Esophagus squamous epithelium (tissue), 5 donors: ENCODE measurements at regions not wholly inside any gene's neighbourhood (a gene's known extent, or its start where the extent isn't known, plus 50 kb on each side); places are given as distances from the start of the nearest gene placed in this dataset.

ENCODE experiments used
- DNase-seq: peaks from one replicate; lab custom pipeline; 2025; lab: John Stamatoyannopoulos, UW
- H3K27ac ChIP-seq, 4 donors: fragments of 200-600 bp; sonication (generic); one replicate each; pipeline ENCODE4 v1.5.1; 2016 to 2019; ENCODE audit warnings: mild to moderate bottlenecking in 1 of 4
- H3K27me3 ChIP-seq, 4 donors: fragments of 200-600 bp; sonication (generic); 1 replicate in 3 of 4; 2 replicates in 1 of 4; pipeline versions ENCODE4 v1.5.1 to v1.6.0; 2017 to 2021; ENCODE audit warnings: antibody characterized with exemption in 1 of 4
- H3K36me3 ChIP-seq, 3 donors: fragments of 200-600 bp; sonication (generic); one replicate each; pipeline ENCODE4 v1.5.1; 2016 to 2019
- H3K4me1 ChIP-seq, 3 donors: fragments of 200-600 bp; sonication (generic); one replicate each; pipeline ENCODE4 v1.5.1; 2017 to 2019
- H3K4me3 ChIP-seq, 4 donors: fragments of 200-600 bp; sonication (generic); 1 replicate in 3 of 4; 2 replicates in 1 of 4; pipeline ENCODE4 v1.5.1; 2016 to 2019; ENCODE audit warnings: mild to moderate bottlenecking in 2 of 4, moderate library complexity in 1 of 4
- H3K9me3 ChIP-seq, 3 donors: fragments of 200-600 bp; sonication (generic); one replicate each; pipeline ENCODE4 v1.5.1; 2016 to 2019
- POLR2A ChIP-seq, 4 donors: fragments of 450-650 bp; IDR thresholded peaks; one replicate each; pipeline ENCODE4 v1.6.1; 2017; ENCODE audit warnings: antibody characterized with exemption in 4 of 4, mild to moderate bottlenecking in 4 of 4, moderate library complexity in 3 of 4
- WGBS, 2 donors: methylation state at CpG; one replicate each; pipeline ENCODE4 v1.1.5; 2018; 5-methylcytosine and 5-hydroxymethylcytosine counted together
- intact Hi-C: fragments of 100-400 bp; cut with DNase I; formaldehyde crosslinking; loops from one replicate; pipeline ENCODE4 v1.15.0; 2022
- TF ChIP-seq, protein P1 (sequence below), 6 experiments: fragments of 450-650 bp in 4 of 6; fragments of 200-600 bp in 2 of 6; sonication (generic) in 2 of 6; IDR thresholded peaks; one replicate each; pipeline ENCODE4 v1.5.1; 2016 to 2019; ENCODE audit warnings: antibody characterized with exemption in 6 of 6, mild to moderate bottlenecking in 4 of 6, moderate library complexity in 4 of 6
- donor health status: DM: yes; HTN: yes; CAD: no.

DNA sequence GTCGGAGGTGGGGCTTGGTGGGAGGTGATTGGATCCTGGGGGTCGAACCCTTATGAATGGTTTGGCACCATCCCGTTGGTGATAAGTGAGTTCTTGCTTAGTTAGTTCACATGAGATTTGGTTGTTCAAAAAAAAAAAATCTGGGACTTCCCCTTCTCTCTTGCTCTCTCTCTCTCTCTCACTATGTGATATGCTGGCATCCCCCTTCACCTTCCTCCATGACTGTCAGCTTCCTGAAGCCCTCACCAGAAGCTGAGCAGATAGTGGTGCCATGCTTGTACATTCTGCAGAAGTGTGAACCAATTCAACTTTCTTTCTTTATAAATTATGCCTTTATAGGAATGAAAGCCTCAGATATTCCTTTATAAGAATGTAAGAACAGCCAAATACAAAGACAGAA is 269.7 kb upstream of the APCDD1 start:
- 85 to 86% methylated on average over 3 of the region's 3 CpGs for WGBS, 2 donors

DNA sequence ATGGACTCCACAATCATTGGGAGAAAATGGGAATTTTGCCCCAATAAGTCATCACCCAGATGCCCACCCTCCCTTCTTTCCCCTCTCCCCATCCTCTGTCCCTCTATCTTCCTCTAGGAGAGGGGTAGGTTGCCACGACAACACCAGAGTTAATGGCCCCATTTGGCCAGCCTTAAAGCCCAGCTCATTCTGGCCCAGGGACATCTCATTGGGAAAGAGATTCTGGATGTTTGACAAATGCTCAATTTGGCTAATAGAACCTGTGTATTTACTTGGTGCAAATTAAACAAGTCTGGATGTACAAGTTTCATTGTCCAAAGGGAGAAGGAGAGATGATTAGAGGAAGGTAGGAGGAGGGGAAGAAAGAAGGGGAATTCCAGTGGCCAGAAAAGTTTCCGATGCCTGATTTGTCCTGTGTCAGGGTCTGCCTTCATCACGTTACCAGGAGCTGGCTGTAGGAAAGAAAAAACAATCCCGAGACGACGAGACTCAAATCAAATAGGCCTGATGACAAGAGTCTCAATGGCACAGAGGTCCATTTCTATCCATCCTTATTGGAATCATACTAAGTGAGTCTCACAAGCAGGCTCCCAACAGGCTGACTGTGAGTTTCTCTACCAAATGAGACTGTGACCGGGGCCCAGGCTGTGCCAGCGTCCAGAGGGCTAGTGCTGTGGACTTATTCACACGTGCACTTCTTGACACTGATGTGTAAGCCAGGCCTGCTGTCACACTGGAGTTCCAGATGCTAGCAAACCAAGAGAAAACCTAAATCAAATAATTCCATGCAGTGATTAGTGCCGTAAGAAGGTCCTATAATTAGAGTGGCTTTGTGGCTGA is 265.2 kb upstream of the APCDD1 start:
- no peak for DNase-seq
- Histone ChIP-seq H3K4me3 (no peak overlapping the region), H3K9me3 (no peaks in the 10 kb centered on the region), H3K36me3 (no peaks in the 10 kb centered on the region), H3K27ac (no peak overlapping the region), H3K27me3 (no peaks in the 10 kb centered on the region), H3K4me1 (peaks cover 0 to 6% (median 0%) of the 10 kb centered on the region in 3 donors)
- WGBS, 2 donors, result 60 to 86% methylated on average over 8 of the region's 10 CpGs
- intact Hi-C loops, result no loop called here
- TF ChIP-seq, protein P1, sequence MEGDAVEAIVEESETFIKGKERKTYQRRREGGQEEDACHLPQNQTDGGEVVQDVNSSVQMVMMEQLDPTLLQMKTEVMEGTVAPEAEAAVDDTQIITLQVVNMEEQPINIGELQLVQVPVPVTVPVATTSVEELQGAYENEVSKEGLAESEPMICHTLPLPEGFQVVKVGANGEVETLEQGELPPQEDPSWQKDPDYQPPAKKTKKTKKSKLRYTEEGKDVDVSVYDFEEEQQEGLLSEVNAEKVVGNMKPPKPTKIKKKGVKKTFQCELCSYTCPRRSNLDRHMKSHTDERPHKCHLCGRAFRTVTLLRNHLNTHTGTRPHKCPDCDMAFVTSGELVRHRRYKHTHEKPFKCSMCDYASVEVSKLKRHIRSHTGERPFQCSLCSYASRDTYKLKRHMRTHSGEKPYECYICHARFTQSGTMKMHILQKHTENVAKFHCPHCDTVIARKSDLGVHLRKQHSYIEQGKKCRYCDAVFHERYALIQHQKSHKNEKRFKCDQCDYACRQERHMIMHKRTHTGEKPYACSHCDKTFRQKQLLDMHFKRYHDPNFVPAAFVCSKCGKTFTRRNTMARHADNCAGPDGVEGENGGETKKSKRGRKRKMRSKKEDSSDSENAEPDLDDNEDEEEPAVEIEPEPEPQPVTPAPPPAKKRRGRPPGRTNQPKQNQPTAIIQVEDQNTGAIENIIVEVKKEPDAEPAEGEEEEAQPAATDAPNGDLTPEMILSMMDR (IDR thresholded peaks at IDR 0.05), result no peak
- TF ChIP-seq POLR2A (IDR thresholded peaks at IDR 0.05), result no peak

More for the DNA sequence above, 269.7 kb upstream of the APCDD1 start:
- TF ChIP-seq, protein P1 (IDR thresholded peaks at IDR 0.05), result no peak
- no peak for TF ChIP-seq POLR2A (IDR thresholded peaks at IDR 0.05)
- intact Hi-C loops, result no loop called here
- no peaks in the 10 kb centered on the region for H3K36me3 ChIP-seq
- H3K4me1 ChIP-seq, result peaks cover 0 to 17% (median 0%) of the 10 kb centered on the region in 3 donors
- H3K27me3 ChIP-seq, result no peaks in the 10 kb centered on the region
- no peak overlapping the region for H3K4me3 ChIP-seq
- no peaks in the 10 kb centered on the region for H3K9me3 ChIP-seq
- H3K27ac ChIP-seq, result no peak overlapping the region
- no peak for DNase-seq

DNA sequence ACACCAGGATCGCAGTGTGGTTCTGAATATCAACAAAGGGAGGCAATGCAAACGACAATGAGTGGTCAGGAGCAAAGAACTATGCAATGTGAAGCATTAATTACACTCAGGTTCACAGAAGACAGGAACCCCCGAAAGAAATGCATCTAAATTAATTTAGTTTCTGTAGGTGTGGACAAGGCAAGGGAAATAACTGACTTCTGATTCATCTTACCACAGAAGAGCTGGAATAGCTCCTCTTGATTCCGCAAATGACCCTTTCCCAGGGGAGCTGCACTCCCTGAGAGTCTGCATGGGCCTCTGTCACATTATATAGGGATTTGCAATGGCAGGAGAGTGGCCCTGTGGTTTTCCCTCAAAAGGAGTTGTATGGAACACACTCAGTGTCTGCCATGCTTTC is 263.9 kb upstream of the APCDD1 start:
- no peak for DNase-seq
- WGBS, 2 donors, result 86 to 90% methylated on average over 4 of the region's 4 CpGs
- Histone ChIP-seq H3K4me1 (peaks cover 0 to 19% (median 0%) of the 10 kb centered on the region in 3 donors), H3K27me3 (no peaks in the 10 kb centered on the region), H3K36me3 (no peaks in the 10 kb centered on the region), H3K27ac (no peak overlapping the region), H3K9me3 (no peaks in the 10 kb centered on the region), H3K4me3 (no peak overlapping the region)
- intact Hi-C loops, result no loop called here
- TF ChIP-seq, protein P1 (IDR thresholded peaks at IDR 0.05), result no peak
- TF ChIP-seq POLR2A (IDR thresholded peaks at IDR 0.05), result no peak

DNA sequence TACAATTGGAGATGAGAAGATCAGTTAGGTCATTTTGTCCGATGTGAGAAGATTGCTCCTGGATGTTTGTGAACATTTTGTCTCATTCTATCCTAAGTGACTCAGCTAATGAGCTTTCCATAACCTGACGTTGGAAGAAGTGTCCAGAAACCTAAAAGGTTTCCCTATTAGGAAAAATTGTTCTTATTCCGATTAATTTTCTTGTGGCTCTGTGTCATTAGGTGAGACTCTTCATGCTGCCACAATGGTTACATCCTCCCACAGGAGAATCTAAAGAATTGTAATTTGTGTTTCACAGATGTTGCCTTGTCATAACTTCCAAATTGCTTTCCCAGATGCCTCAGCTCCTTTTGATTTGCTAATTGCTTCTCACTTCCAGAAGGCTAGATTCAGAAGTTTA is 261.0 kb upstream of the APCDD1 start:
- 80 to 85% methylated on average over 3 of the region's 3 CpGs for WGBS, 2 donors
- H3K27ac ChIP-seq, result no peak overlapping the region

DNA sequence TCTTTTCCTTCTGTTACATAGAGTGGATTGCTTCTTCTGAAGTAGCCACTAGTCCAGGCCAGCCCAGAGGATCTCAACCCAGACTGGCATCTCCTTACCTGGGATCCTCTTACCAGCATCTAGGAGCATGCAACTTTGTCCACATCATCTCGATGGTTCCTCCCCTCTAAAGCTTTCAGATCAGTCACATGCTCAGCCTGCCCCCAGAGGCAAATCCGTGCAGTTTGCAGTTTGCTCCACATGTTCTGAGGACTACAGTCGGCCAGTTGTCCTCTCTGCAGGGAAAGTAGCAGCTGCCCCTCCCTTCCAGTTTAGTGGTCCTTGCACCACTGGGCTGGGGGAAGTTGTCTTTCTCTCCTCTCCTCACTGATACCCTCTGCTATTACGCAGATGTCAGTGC is 259.8 kb upstream of the APCDD1 start:
- Histone ChIP-seq H3K27ac (no peak overlapping the region), H3K9me3 (no peaks in the 10 kb centered on the region), H3K4me1 (peaks cover 0 to 32% (median 0%) of the 10 kb centered on the region in 3 donors), H3K27me3 (no peaks in the 10 kb centered on the region), H3K4me3 (no peak overlapping the region), H3K36me3 (no peaks in the 10 kb centered on the region)
- 48 to 63% methylated on average over 3 to 4 of the region's 4 CpGs for WGBS, 2 donors
- intact Hi-C loops, result no loop called here
- DNase-seq, result no peak
- TF ChIP-seq POLR2A (IDR thresholded peaks at IDR 0.05), result no peak
- TF ChIP-seq, protein P1 (IDR thresholded peaks at IDR 0.05), result no peak

More for the DNA sequence above, 261.0 kb upstream of the APCDD1 start:
- TF ChIP-seq, protein P1 (IDR thresholded peaks at IDR 0.05), result no peak
- TF ChIP-seq POLR2A (IDR thresholded peaks at IDR 0.05), result no peak
- intact Hi-C loops, result no loop called here
- Histone ChIP-seq H3K4me3 (no peak overlapping the region), H3K9me3 (no peaks in the 10 kb centered on the region), H3K36me3 (no peaks in the 10 kb centered on the region), H3K4me1 (peaks cover 0 to 37% (median 0%) of the 10 kb centered on the region in 3 donors), H3K27me3 (no peaks in the 10 kb centered on the region)
- DNase-seq, result no peak
